PC-3 (cell line): ENCODE measurements at regions not wholly inside any gene's neighbourhood (a gene's known extent, or its start where the extent isn't known, plus 50 kb on each side); places are given as distances from the start of the nearest gene placed in this dataset.

Experiments used
- ATAC-seq: fragments of 200-7000 bp; cut with Tn5 transposase; 2 replicates; pipeline ENCODE4 v1.9.1; 2020; ENCODE audit warnings: mild to moderate bottlenecking, moderate library complexity
- BruUV-seq: library from RNA; stranded (reverse); fragments of 400-500 nt; replicated peaks from 2 replicates; lab custom pipeline; 2021; lab: Mats Ljungman, UMichigan
- CTCF ChIA-PET: fragments of 300-600 bp; sonication (Branson Sonifier 250); formaldehyde crosslinking; loops from one replicate; lab custom pipeline; 2022; ENCODE audit warnings: antibody characterized with exemption; lab: Charles Lee
- POLR2A ChIA-PET: fragments of 300-600 bp; sonication (Branson Sonifier 250); formaldehyde crosslinking; loops from one replicate; lab custom pipeline; 2022; ENCODE audit warnings: antibody characterized with exemption; ENCODE audit not compliant: unreplicated experiment; lab: Charles Lee
- DNase-seq: peaks from one replicate; pipeline ENCODE4 v3.0.0-alpha.2; 2015
- H2AFZ ChIP-seq: fragments of 300-600 bp; sonication (generic); 2 replicates; pipeline ENCODE4 v1.6.0; 2016; ENCODE audit warnings: antibody characterized with exemption, low read length
- H3F3A ChIP-seq: fragments of 300-600 bp; sonication (generic); one replicate; pipeline ENCODE4 v1.6.0; 2017; ENCODE audit warnings: antibody characterized with exemption, low read length, control low read depth, mild to moderate bottlenecking; ENCODE audit not compliant: unreplicated experiment
- H3K27ac ChIP-seq: fragments of 300-600 bp; sonication (generic); 2 replicates; pipeline ENCODE4 v1.5.1; 2016; ENCODE audit warnings: mild to moderate bottlenecking, low read length
- H3K27me3 ChIP-seq: fragments of 300-600 bp; sonication (generic); 2 replicates; pipeline ENCODE4 v1.6.1; 2016; ENCODE audit warnings: low read length, mixed read lengths
- H3K36me3 ChIP-seq: fragments of 300-600 bp; sonication (generic); 2 replicates; pipeline ENCODE4 v1.6.1; 2016; ENCODE audit warnings: low read depth, mixed run types, low read length, mixed read lengths
- H3K4me1 ChIP-seq: fragments of 300-600 bp; sonication (generic); 2 replicates; pipeline ENCODE4 v1.5.1; 2016; ENCODE audit warnings: low read length; ENCODE audit not compliant: insufficient read depth
- H3K4me2 ChIP-seq: fragments of 300-600 bp; sonication (generic); 2 replicates; pipeline ENCODE4 v1.6.0; 2016; ENCODE audit warnings: low read length
- H3K4me3 ChIP-seq: fragments of 300-600 bp; sonication (generic); 2 replicates; pipeline ENCODE4 v1.5.1; 2016; ENCODE audit warnings: mild to moderate bottlenecking, low read length, mixed read lengths
- H3K79me2 ChIP-seq: fragments of 300-600 bp; sonication (generic); 2 replicates; pipeline ENCODE4 v1.6.1; 2017; ENCODE audit warnings: low read length, mixed read lengths
- H3K9ac ChIP-seq: fragments of 300-600 bp; sonication (generic); 2 replicates; pipeline ENCODE4 v1.6.0; 2016; ENCODE audit warnings: mild to moderate bottlenecking, low read length
- H3K9me2 ChIP-seq: fragments of 300-600 bp; sonication (generic); replicated peaks from 2 replicates; pipeline ENCODE4 v1.6.1; 2016; ENCODE audit warnings: mixed run types, low read length, mixed read lengths
- H3K9me3 ChIP-seq: fragments of 300-600 bp; sonication (generic); 2 replicates; pipeline ENCODE4 v1.6.1; 2016; ENCODE audit warnings: low read length, mixed read lengths
- H4K20me1 ChIP-seq: fragments of 300-600 bp; sonication (generic); 2 replicates; pipeline ENCODE4 v1.6.1; 2016; ENCODE audit warnings: low read length, mixed read lengths
- CTCF ChIP-seq: fragments of 300-600 bp; sonication (generic); conservative IDR thresholded peaks from 2 replicates; pipeline ENCODE4 v1.5.1; 2017; ENCODE audit warnings: antibody characterized with exemption, low read depth, mild to moderate bottlenecking, low read length
- EZH2 ChIP-seq: fragments of 300-600 bp; sonication (generic); IDR thresholded peaks from one replicate; pipeline ENCODE4 v1.6.1; 2017; ENCODE audit warnings: antibody characterized with exemption, mild to moderate bottlenecking, low read length; ENCODE audit not compliant: unreplicated experiment
- EZH2phosphoT487 ChIP-seq: fragments of 300-600 bp; sonication (generic); IDR thresholded peaks from 2 replicates; pipeline ENCODE4 v1.6.1; 2018; ENCODE audit warnings: mild to moderate bottlenecking, antibody characterized with exemption, low read length, borderline replicate concordance
- intact Hi-C: fragments of 100-400 bp; cut with micrococcal nuclease; formaldehyde crosslinking; loops from 2 replicates; pipeline ENCODE4 v1.9.0; 2023

- CTCF ChIA-PET = no interaction called here
- no TSS peak for BruUV-seq
- POLR2A ChIA-PET = no interaction called here
These were observed 159.5 kb downstream of the KIF26A start for GRCh38 chr14:104297721-104298401.

GRCh38 chr14:104298458-104298857 lies 160.1 kb downstream of the KIF26A start:
- no peak overlapping the region for H3K27ac ChIP-seq
- no peak overlapping the region for H3K4me2 ChIP-seq
- CTCF ChIA-PET = no interaction called here
- BruUV-seq = no TSS peak
- no peak for TF ChIP-seq EZH2phosphoT487
- TF ChIP-seq EZH2 = no peak
- no peak for TF ChIP-seq CTCF
- POLR2A ChIA-PET = no interaction called here
- H4K20me1 ChIP-seq = no peaks in the 10 kb centered on the region
- no peaks in the 10 kb centered on the region for H3K79me2 ChIP-seq
- H2AFZ ChIP-seq = no peak overlapping the region
- DNase-seq (no peak), ATAC-seq (no peak)
- H3K9me2 ChIP-seq = no peaks in the 10 kb centered on the region
- H3K4me3 ChIP-seq = no peak overlapping the region
- H3F3A ChIP-seq = no peaks in the 10 kb centered on the region
- H3K27me3 ChIP-seq = peaks cover 10% of the 10 kb centered on the region; the same call in 1 of the 2 replicates
- H3K9me3 ChIP-seq = no peaks in the 10 kb centered on the region
- no peaks in the 10 kb centered on the region for H3K36me3 ChIP-seq
- H3K9ac ChIP-seq = no peak overlapping the region
- H3K4me1 ChIP-seq = no peaks in the 10 kb centered on the region
- intact Hi-C loops = no loop called here

More at GRCh38 chr14:104297721-104298401, 159.5 kb downstream of the KIF26A start:
- no peak overlapping the region for H3K27ac ChIP-seq
- H3K36me3 ChIP-seq = no peaks in the 10 kb centered on the region
- no peaks in the 10 kb centered on the region for H3F3A ChIP-seq
- H3K9me3 ChIP-seq = no peaks in the 10 kb centered on the region
- TF ChIP-seq EZH2phosphoT487 = no peak
- TF ChIP-seq EZH2 = no peak
- no peak for TF ChIP-seq CTCF
- no peaks in the 10 kb centered on the region for H3K4me1 ChIP-seq
- H4K20me1 ChIP-seq = no peaks in the 10 kb centered on the region
- H3K9me2 ChIP-seq = no peaks in the 10 kb centered on the region
- ATAC-seq = no peak
- H2AFZ ChIP-seq = no peak overlapping the region
- no peak overlapping the region for H3K9ac ChIP-seq
- no peak overlapping the region for H3K4me2 ChIP-seq
- no peak overlapping the region for H3K4me3 ChIP-seq
- H3K27me3 ChIP-seq = peaks cover 7% of the 10 kb centered on the region; the same call in 1 of the 2 replicates
- H3K79me2 ChIP-seq = no peaks in the 10 kb centered on the region
- intact Hi-C loops = no loop called here
- no peak for DNase-seq

GRCh38 chr14:104299993-104300761 lies 161.8 kb downstream of the KIF26A start:
- Histone ChIP-seq H3K36me3 (no peaks in the 10 kb centered on the region), H2AFZ (no peak overlapping the region), H3K9me3 (no peaks in the 10 kb centered on the region), H3F3A (no peaks in the 10 kb centered on the region), H3K27ac (no peak overlapping the region), H3K27me3 (peaks cover 20% of the 10 kb centered on the region; the same call in 1 of the 2 replicates), H3K4me1 (no peaks in the 10 kb centered on the region), H3K79me2 (no peaks in the 10 kb centered on the region), H4K20me1 (no peaks in the 10 kb centered on the region), H3K4me3 (no peak overlapping the region), H3K9ac (no peak overlapping the region), H3K9me2 (no peaks in the 10 kb centered on the region), H3K4me2 (no peak overlapping the region)
- ATAC-seq (no peak), DNase-seq (no peak)
- TF ChIP-seq CTCF (no peak), EZH2 (no peak), EZH2phosphoT487 (no peak)
- POLR2A ChIA-PET = no interaction called here
- intact Hi-C loops = no loop called here
- CTCF ChIA-PET = no interaction called here
- BruUV-seq = no TSS peak
